GM12878 (cell line): ENCODE measurements at regions not wholly inside any gene's neighbourhood (a gene's known extent, or its start where the extent isn't known, plus 50 kb on each side); places are given as distances from the start of the nearest gene placed in this dataset.

Experiments
- BCL11A ChIP-seq: IDR thresholded peaks from 2 replicates; pipeline ENCODE4 v1.6.1; 2011; ENCODE audit warnings: low read depth, low read length
- BCLAF1 ChIP-seq: fragments of 450-650 bp; IDR thresholded peaks from 2 replicates; pipeline ENCODE4 v1.6.1; 2017; ENCODE audit warnings: antibody characterized with exemption, mild to moderate bottlenecking, moderate library complexity
- CEBPB ChIP-seq, 2 experiments: fragments of 150-350 bp in 1 of 2; IDR thresholded peaks; 2 replicates each; pipeline ENCODE4 v1.6.1; 2012 to 2014; ENCODE audit warnings: low read depth in 2 of 2, low read length in 2 of 2, borderline replicate concordance in 1 of 2, inconsistent platforms in 1 of 2
- CHD4 ChIP-seq: fragments of 200-600 bp; sonication (generic); IDR thresholded peaks from 2 replicates; pipeline ENCODE4 v1.6.1; 2016; ENCODE audit warnings: mild to moderate bottlenecking
- NR2C2 ChIP-seq: IDR thresholded peaks from 2 replicates; pipeline ENCODE4 v1.6.1; 2011; ENCODE audit warnings: borderline replicate concordance, low read depth; ENCODE audit not compliant: control insufficient read depth, insufficient read length
- NR2F1 ChIP-seq: fragments of 450-650 bp; conservative IDR thresholded peaks from 2 replicates; pipeline ENCODE4 v1.6.1; 2017; ENCODE audit warnings: mild to moderate bottlenecking
- POLR2AphosphoS5 ChIP-seq: IDR thresholded peaks from 2 replicates; pipeline ENCODE4 v1.6.1; 2011; ENCODE audit warnings: mild to moderate bottlenecking, low read length, inconsistent platforms
- RELA ChIP-seq: fragments of 450-650 bp; IDR thresholded peaks from 2 replicates; pipeline ENCODE4 v1.8.0; 2014; ENCODE audit warnings: borderline replicate concordance; ENCODE audit not compliant: partially characterized antibody
- ZNF24 ChIP-seq: fragments of 450-650 bp; IDR thresholded peaks from 2 replicates; pipeline ENCODE4 v1.6.1; 2017; ENCODE audit warnings: antibody characterized with exemption, mild to moderate bottlenecking
- ZNF384 ChIP-seq: IDR thresholded peaks from 2 replicates; pipeline ENCODE4 v1.6.1; 2012; ENCODE audit warnings: low read depth, mild to moderate bottlenecking, low read length, improper control_type of control experiment, borderline replicate concordance
- ZNF592 ChIP-seq: fragments of 450-650 bp; IDR thresholded peaks from 2 replicates; pipeline ENCODE4 v1.6.1; 2017; ENCODE audit warnings: mild to moderate bottlenecking, moderate library complexity

DNA sequence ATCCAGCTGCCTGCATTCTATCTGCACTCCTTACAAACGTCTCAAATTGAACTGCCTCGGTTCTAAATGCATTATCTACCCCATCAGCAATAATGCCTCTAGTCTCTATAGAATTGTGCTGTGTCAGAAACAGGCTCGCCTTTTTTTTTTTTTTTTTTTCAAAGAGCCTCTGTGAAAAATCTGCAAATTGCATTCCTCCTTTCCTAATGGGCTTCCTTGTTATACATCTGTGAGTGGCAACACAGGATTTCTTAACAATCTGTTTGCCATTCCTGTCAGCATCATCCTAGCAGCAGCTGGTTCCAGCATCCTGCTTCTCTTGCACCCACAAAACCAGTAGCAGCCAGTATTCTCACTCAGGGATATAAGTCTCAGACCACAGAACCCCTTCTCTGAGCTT is 413.5 kb upstream of the SEMA3D start (continued):
- TF ChIP-seq ZNF592 (no peak), BCL11A (no peak), RELA (no peak), ZNF24 (no peak), POLR2AphosphoS5 (no peak), ZNF384 (no peak), NR2F1 (no peak), NR2C2 (no peak), CEBPB (IDR thresholded peaks at IDR 0.05; ENCODE audit: borderline replicate concordance in 1 of 2, low read depth in 2 of 2, low read length in 2 of 2) (no peak), CHD4 (no peak), BCLAF1 (no peak)
